ENCODE measurements at regions not wholly inside any gene's neighbourhood (a gene's known extent, or its start where the extent isn't known, plus 50 kb on each side); places are given as distances from the start of the nearest gene placed in this dataset.

DNA sequence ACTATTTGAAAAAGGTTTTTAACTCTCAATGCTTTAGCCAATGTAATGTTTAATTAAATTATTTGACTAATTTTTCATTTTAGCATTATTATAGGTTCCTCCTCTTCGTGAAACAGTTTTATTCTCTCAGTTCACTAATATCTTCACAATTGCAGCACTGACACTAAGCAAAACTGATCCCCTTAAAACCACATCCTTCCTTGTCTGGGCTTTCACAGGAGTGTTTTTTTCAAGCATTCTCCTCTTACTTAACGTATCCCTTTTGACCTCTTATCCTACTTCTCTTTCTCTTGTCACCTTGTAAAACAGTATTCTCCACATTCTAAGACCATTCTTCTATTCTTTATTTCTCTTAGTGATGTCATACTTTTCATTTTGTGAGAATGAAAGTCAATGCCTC is 112.8 kb downstream of the DSC3 start:
- Histone ChIP-seq H3K27me3 (ENCODE audit: control insufficient read depth in 1 of 2, insufficient read depth in 2 of 2, low read length in 2 of 2) (no peaks in the 10 kb centered on the region), H3K27ac (ENCODE audit: extremely low read length, insufficient read depth, low read length) (no peak overlapping the region)
- FAIRE-seq = no peak

DNA sequence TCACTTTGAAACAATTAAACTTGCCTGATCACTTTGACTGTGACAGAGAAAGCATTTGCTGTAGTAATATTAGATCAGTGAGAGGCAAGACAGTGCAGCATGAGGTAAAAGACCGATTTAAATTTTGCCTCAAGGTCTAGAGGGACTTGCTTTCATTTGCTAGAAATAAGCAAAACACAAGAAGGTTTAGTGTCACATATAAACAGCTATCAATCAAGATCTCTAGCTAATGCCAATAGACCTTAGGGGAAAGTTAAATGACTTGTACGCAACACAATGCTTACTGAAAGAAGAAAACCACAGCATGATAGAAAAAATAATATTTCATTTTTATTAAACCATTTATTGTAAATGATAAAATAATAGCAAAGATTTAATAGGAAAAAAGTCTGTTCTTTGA is 113.5 kb downstream of the DSC3 start:
- BruUV-seq (replicated peaks) = no TSS peak
- ATAC-seq (no peak), FAIRE-seq (no peak), DNase-seq (ENCODE audit: low spot score) (no peak)
- H3K4me2 ChIP-seq (ENCODE audit: low read depth, low read length) = no peak overlapping the region
- intact Hi-C loops (cut with micrococcal nuclease; ENCODE audit: unreplicated experiment) = no loop called here
- no peak overlapping the region for H3K9ac ChIP-seq (ENCODE audit: insufficient read depth, low read depth, low read length)
- no peaks in the 10 kb centered on the region for H3K9me3 ChIP-seq (ENCODE audit: low read length)
- no peak overlapping the region for H3K4me3 ChIP-seq (replicated peaks in 1 of 3; ENCODE audit: insufficient read depth in 1 of 3, low read depth in 2 of 3, low read length in 3 of 3)
- 49% methylated on average over 2 of the region's 2 CpGs for WGBS (ENCODE audit: low lambda C conversion rate)
- H3K4me1 ChIP-seq (ENCODE audit: insufficient read depth, low read length) = peaks cover 10% of the 10 kb centered on the region
- POLR2A ChIA-PET = no interaction called here
- H3K36me3 ChIP-seq (replicated peaks in 1 of 2; ENCODE audit: control insufficient read depth in 1 of 2, insufficient read depth in 2 of 2, low read length in 2 of 2) = no peaks in the 10 kb centered on the region
- no peaks in the 10 kb centered on the region for H3K27me3 ChIP-seq (ENCODE audit: control insufficient read depth in 1 of 2, insufficient read depth in 2 of 2, low read length in 2 of 2)
- CTCF ChIA-PET (ENCODE audit: low intra/inter-chr PET ratio, low total read pairs) = no interaction called here
- no peaks in the 10 kb centered on the region; the same call in 1 of the 2 replicates for H4K20me1 ChIP-seq (ENCODE audit: insufficient read depth, low read length)
- no peak overlapping the region for H3K27ac ChIP-seq (ENCODE audit: extremely low read length, insufficient read depth, low read length)
- H2AFZ ChIP-seq (ENCODE audit: low read length) = no peak overlapping the region
- in situ Hi-C loops (cut with HindIII; ENCODE audit: extremely low pct_ligation_motif_present, low pct_unique_long_range_greater_than_20kb) = no loop called here
- no peaks in the 10 kb centered on the region for H3K79me2 ChIP-seq (ENCODE audit: insufficient read depth, low read length)
- no peak for TF ChIP-seq ZZZ3 (CRISPR knock-in tag; IDR thresholded peaks at IDR 0.05; ENCODE audit: borderline replicate concordance)
- TF ChIP-seq ZNF350 (CRISPR knock-in tag; IDR thresholded peaks at IDR 0.05; ENCODE audit: borderline replicate concordance, low read depth) = no peak
- TF ChIP-seq REPIN1 (CRISPR knock-in tag; IDR thresholded peaks at IDR 0.05; ENCODE audit: borderline replicate concordance, low read depth) = no peak
- no peak for TF ChIP-seq SYNCRIP (IDR thresholded peaks at IDR 0.05; ENCODE audit: insufficient read depth, low read depth, low read length)
- TF ChIP-seq ZNF790 (CRISPR knock-in tag; IDR thresholded peaks at IDR 0.05; ENCODE audit: borderline replicate concordance) = no peak

More for the DNA sequence above, 112.8 kb downstream of the DSC3 start:
- H3K4me3 ChIP-seq (replicated peaks in 1 of 3; ENCODE audit: insufficient read depth in 1 of 3, low read depth in 2 of 3, low read length in 3 of 3) = no peak overlapping the region
- no peak overlapping the region for H3K9ac ChIP-seq (ENCODE audit: insufficient read depth, low read depth, low read length)
- ChIA-PET POLR2A (no interaction called here), CTCF (ENCODE audit: low intra/inter-chr PET ratio, low total read pairs) (no interaction called here)
- BruUV-seq (replicated peaks) = no TSS peak
- no peak overlapping the region for H3K4me2 ChIP-seq (ENCODE audit: low read depth, low read length)
- no peak for ATAC-seq
- no peaks in the 10 kb centered on the region for H3K9me3 ChIP-seq (ENCODE audit: low read length)
- TF ChIP-seq ZNF3 (CRISPR knock-in tag; IDR thresholded peaks at IDR 0.05) (no peak), HOXA9 (CRISPR knock-in tag; IDR thresholded peaks at IDR 0.05; ENCODE audit: borderline replicate concordance) (no peak), FOSL2 (CRISPR knock-in tag; IDR thresholded peaks at IDR 0.05) (no peak), ATF7 (IDR thresholded peaks at IDR 0.05) (peak; percentile 81), ATF7 (CRISPR knock-in tag; IDR thresholded peaks at IDR 0.05) (no peak), CREB1 (IDR thresholded peaks at IDR 0.05) (0 out of 2 replicates have a peak, but pooled peaks have one; percentile 24), CREB1 (CRISPR knock-in tag; IDR thresholded peaks at IDR 0.05) (no peak), PHF21A (CRISPR knock-in tag; IDR thresholded peaks at IDR 0.05) (no peak), JUNB (CRISPR knock-in tag; IDR thresholded peaks at IDR 0.05; ENCODE audit: borderline replicate concordance) (no peak)
- TF ChIP-seq, protein P1, sequence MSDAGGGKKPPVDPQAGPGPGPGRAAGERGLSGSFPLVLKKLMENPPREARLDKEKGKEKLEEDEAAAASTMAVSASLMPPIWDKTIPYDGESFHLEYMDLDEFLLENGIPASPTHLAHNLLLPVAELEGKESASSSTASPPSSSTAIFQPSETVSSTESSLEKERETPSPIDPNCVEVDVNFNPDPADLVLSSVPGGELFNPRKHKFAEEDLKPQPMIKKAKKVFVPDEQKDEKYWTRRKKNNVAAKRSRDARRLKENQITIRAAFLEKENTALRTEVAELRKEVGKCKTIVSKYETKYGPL (CRISPR knock-in tag; IDR thresholded peaks at IDR 0.05) = no peak
- TF ChIP-seq, protein P2, sequence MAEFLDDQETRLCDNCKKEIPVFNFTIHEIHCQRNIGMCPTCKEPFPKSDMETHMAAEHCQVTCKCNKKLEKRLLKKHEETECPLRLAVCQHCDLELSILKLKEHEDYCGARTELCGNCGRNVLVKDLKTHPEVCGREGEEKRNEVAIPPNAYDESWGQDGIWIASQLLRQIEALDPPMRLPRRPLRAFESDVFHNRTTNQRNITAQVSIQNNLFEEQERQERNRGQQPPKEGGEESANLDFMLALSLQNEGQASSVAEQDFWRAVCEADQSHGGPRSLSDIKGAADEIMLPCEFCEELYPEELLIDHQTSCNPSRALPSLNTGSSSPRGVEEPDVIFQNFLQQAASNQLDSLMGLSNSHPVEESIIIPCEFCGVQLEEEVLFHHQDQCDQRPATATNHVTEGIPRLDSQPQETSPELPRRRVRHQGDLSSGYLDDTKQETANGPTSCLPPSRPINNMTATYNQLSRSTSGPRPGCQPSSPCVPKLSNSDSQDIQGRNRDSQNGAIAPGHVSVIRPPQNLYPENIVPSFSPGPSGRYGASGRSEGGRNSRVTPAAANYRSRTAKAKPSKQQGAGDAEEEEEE (CRISPR knock-in tag; IDR thresholded peaks at IDR 0.05; ENCODE audit: borderline replicate concordance) = no peak
- H3K36me3 ChIP-seq (replicated peaks in 1 of 2; ENCODE audit: control insufficient read depth in 1 of 2, insufficient read depth in 2 of 2, low read length in 2 of 2) = no peaks in the 10 kb centered on the region
- no peaks in the 10 kb centered on the region; the same call in 1 of the 2 replicates for H4K20me1 ChIP-seq (ENCODE audit: insufficient read depth, low read length)
- 9% methylated on average over 2 of the region's 2 CpGs for WGBS (ENCODE audit: low lambda C conversion rate)
- no peak for DNase-seq (ENCODE audit: low spot score)
- in situ Hi-C loops (cut with HindIII; ENCODE audit: extremely low pct_ligation_motif_present, low pct_unique_long_range_greater_than_20kb) = no loop called here
- no peaks in the 10 kb centered on the region for H3K79me2 ChIP-seq (ENCODE audit: insufficient read depth, low read length)
- intact Hi-C loops (cut with micrococcal nuclease; ENCODE audit: unreplicated experiment) = no loop called here
- no peak overlapping the region for H2AFZ ChIP-seq (ENCODE audit: low read length)
- peaks cover 10% of the 10 kb centered on the region for H3K4me1 ChIP-seq (ENCODE audit: insufficient read depth, low read length)
